ENCODE measurements at regions not wholly inside any gene's neighbourhood (a gene's known extent, or its start where the extent isn't known, plus 50 kb on each side); places are given as distances from the start of the nearest gene placed in this dataset.
A peak's percentile ranks its signal among the peaks of the same experiment; 100 is the strongest.
"Not testable (repeated sequence)": the region's sequence is repeated elsewhere in the genome, so short reads cannot be mapped to it uniquely, and the experiment has no call there.

DNA sequence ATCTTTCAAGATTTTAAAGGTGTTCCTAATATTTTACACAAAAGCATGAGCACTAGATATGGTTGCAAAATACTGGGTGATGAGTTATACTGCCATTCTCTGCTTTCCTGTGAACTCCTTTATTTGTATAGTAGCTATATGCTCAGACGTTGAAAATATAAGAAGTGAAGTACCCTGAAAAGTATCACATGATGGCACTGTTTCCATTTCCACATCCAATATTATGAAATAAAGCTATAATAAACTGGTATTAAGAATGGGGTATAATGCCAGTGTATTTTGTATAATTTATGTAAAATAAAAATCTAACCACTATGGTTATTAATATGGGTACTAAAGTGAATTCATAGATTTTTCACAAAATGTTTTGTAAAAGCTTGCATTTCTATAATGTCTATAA lies 79.6 kb upstream of the FOXP2 start:
- no peaks in the 10 kb centered on the region for H3K4me1 ChIP-seq (ENCODE audit: control insufficient read depth, extremely low read depth, insufficient read depth, low read length)
- H3K4me3 ChIP-seq (replicated peaks in 1 of 4; ENCODE audit: control extremely low read depth in 1 of 4, insufficient read depth in 1 of 4, low read depth in 3 of 4, low read length in 4 of 4): no peak overlapping the region
- no peaks in the 10 kb centered on the region for H4K20me1 ChIP-seq (ENCODE audit: control insufficient read depth, extremely low read depth, insufficient read depth, low read length)
- no peak overlapping the region for H3K9ac ChIP-seq (ENCODE audit: insufficient read depth, low read length)
- H3K4me2 ChIP-seq (ENCODE audit: extremely low read depth, insufficient read depth, low read length): no peak overlapping the region
- TF ChIP-seq, protein P1, sequence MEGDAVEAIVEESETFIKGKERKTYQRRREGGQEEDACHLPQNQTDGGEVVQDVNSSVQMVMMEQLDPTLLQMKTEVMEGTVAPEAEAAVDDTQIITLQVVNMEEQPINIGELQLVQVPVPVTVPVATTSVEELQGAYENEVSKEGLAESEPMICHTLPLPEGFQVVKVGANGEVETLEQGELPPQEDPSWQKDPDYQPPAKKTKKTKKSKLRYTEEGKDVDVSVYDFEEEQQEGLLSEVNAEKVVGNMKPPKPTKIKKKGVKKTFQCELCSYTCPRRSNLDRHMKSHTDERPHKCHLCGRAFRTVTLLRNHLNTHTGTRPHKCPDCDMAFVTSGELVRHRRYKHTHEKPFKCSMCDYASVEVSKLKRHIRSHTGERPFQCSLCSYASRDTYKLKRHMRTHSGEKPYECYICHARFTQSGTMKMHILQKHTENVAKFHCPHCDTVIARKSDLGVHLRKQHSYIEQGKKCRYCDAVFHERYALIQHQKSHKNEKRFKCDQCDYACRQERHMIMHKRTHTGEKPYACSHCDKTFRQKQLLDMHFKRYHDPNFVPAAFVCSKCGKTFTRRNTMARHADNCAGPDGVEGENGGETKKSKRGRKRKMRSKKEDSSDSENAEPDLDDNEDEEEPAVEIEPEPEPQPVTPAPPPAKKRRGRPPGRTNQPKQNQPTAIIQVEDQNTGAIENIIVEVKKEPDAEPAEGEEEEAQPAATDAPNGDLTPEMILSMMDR (conservative IDR thresholded peaks at IDR 0.05 in 1 of 2, IDR thresholded peaks at IDR 0.05 in 1 of 2; ENCODE audit: low read depth in 1 of 2, low read length in 2 of 2): no peak
- TF ChIP-seq EZH2 (IDR thresholded peaks at IDR 0.05; ENCODE audit: low read length, missing control alignments): no peak
- H3K79me2 ChIP-seq (ENCODE audit: control insufficient read depth, insufficient read depth, low read length): no peaks in the 10 kb centered on the region
- DNase-seq (ENCODE audit: low read depth in 2 of 2): peak in 1 of 2 donors; percentile 6
- no peaks in the 10 kb centered on the region for H3K9me3 ChIP-seq (ENCODE audit: control insufficient read depth, insufficient read depth, low read depth, low read length)
- no peak overlapping the region for H2AFZ ChIP-seq (ENCODE audit: low read length)
- no peaks in the 10 kb centered on the region for H3K27me3 ChIP-seq (ENCODE audit: control insufficient read depth, insufficient read depth, low read length)
- no peaks in the 10 kb centered on the region for H3K36me3 ChIP-seq (ENCODE audit: control insufficient read depth, insufficient read depth, low read length)
- no peak overlapping the region for H3K27ac ChIP-seq (ENCODE audit: insufficient read depth, low read length)

DNA sequence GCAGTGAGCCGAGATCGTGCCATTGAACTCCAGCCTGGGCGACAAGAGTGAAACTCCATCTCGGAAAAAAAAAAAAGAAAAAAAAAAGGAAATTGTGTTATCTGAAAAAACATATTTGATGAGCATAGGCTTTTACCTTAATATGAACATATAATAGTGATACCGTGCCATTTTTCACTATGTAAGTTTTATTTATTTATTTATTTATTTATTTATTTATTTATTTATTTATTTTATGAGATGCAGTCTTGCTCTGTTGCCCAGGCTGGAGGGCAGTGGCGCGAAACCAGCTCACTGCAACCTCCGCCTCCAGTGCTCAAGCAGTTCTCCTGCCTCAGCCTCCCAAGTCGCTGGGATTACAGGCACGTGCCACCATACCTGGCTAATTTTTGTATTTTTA lies 85.2 kb upstream of the FOXP2 start:
- H2AFZ ChIP-seq (ENCODE audit: low read length); H3K9ac ChIP-seq (ENCODE audit: insufficient read depth, low read length); H3K79me2 ChIP-seq (ENCODE audit: control insufficient read depth, insufficient read depth, low read length); H3K27ac ChIP-seq (ENCODE audit: insufficient read depth, low read length); H3K27me3 ChIP-seq (ENCODE audit: control insufficient read depth, insufficient read depth, low read length); H3K4me3 ChIP-seq (replicated peaks in 1 of 4; ENCODE audit: control extremely low read depth in 1 of 4, insufficient read depth in 1 of 4, low read depth in 3 of 4, low read length in 4 of 4); H3K4me1 ChIP-seq (ENCODE audit: control insufficient read depth, extremely low read depth, insufficient read depth, low read length); H3K9me3 ChIP-seq (ENCODE audit: control insufficient read depth, insufficient read depth, low read depth, low read length); DNase-seq (ENCODE audit: low read depth in 2 of 2); H3K36me3 ChIP-seq (ENCODE audit: control insufficient read depth, insufficient read depth, low read length); H4K20me1 ChIP-seq (ENCODE audit: control insufficient read depth, extremely low read depth, insufficient read depth, low read length); H3K4me2 ChIP-seq (ENCODE audit: extremely low read depth, insufficient read depth, low read length): not testable (repeated sequence)

- H3K9me3 ChIP-seq (ENCODE audit: control insufficient read depth, insufficient read depth, low read depth, low read length): no peaks in the 10 kb centered on the region
- no peak overlapping the region for H3K9ac ChIP-seq (ENCODE audit: insufficient read depth, low read length)
- H3K27ac ChIP-seq (ENCODE audit: insufficient read depth, low read length): no peak overlapping the region
- DNase-seq (ENCODE audit: low read depth in 2 of 2): no peak
- no peak overlapping the region for H2AFZ ChIP-seq (ENCODE audit: low read length)
- no peaks in the 10 kb centered on the region for H3K27me3 ChIP-seq (ENCODE audit: control insufficient read depth, insufficient read depth, low read length)
- no peaks in the 10 kb centered on the region for H4K20me1 ChIP-seq (ENCODE audit: control insufficient read depth, extremely low read depth, insufficient read depth, low read length)
- H3K4me2 ChIP-seq (ENCODE audit: extremely low read depth, insufficient read depth, low read length): no peak overlapping the region
- TF ChIP-seq, protein P1 (conservative IDR thresholded peaks at IDR 0.05 in 1 of 2, IDR thresholded peaks at IDR 0.05 in 1 of 2; ENCODE audit: low read depth in 1 of 2, low read length in 2 of 2): no peak
- TF ChIP-seq EZH2 (IDR thresholded peaks at IDR 0.05; ENCODE audit: low read length, missing control alignments): no peak
- no peaks in the 10 kb centered on the region for H3K4me1 ChIP-seq (ENCODE audit: control insufficient read depth, extremely low read depth, insufficient read depth, low read length)
- H3K79me2 ChIP-seq (ENCODE audit: control insufficient read depth, insufficient read depth, low read length): no peaks in the 10 kb centered on the region
- H3K36me3 ChIP-seq (ENCODE audit: control insufficient read depth, insufficient read depth, low read length): no peaks in the 10 kb centered on the region
- no peak overlapping the region for H3K4me3 ChIP-seq (replicated peaks in 1 of 4; ENCODE audit: control extremely low read depth in 1 of 4, insufficient read depth in 1 of 4, low read depth in 3 of 4, low read length in 4 of 4)
Measured at GRCh38 chr7:114317450-114318098, 97.0 kb upstream of the FOXP2 start.
